ENCODE measurements at regions not wholly inside any gene's neighbourhood (a gene's known extent, or its start where the extent isn't known, plus 50 kb on each side); places are given as distances from the start of the nearest gene placed in this dataset.

- TF ChIP-seq CREB1 (CRISPR knock-in tag; IDR thresholded peaks at IDR 0.05; ENCODE audit: low read depth): no peak
- TF ChIP-seq EZH2 (IDR thresholded peaks at IDR 0.05; ENCODE audit: low read depth, unreplicated experiment): no peak
These were observed 96.7 kb upstream of the ADO start (continued) for GRCh38 chr10:62707810-62708209.

- H3K4me3 Mint-ChIP-seq: no peak overlapping the region
- no peaks in the 10 kb centered on the region; the same call in 1 of the 2 replicates for H3K36me3 ChIP-seq (ENCODE audit: insufficient read depth)
- no peaks in the 10 kb centered on the region for H3K4me1 Mint-ChIP-seq
- H3K9me2 ChIP-seq (ENCODE audit: insufficient read depth): peaks cover 11% of the 10 kb centered on the region; the same call in 1 of the 2 replicates
- H2AFZ ChIP-seq: no peak overlapping the region; the same call in 1 of the 2 replicates
- no peak for ATAC-seq
- no peaks in the 10 kb centered on the region for H3K4me1 ChIP-seq (ENCODE audit: insufficient read depth)
- no peaks in the 10 kb centered on the region for H4K20me1 ChIP-seq (replicated peaks; ENCODE audit: insufficient read depth)
- no peak for DNase-seq (ENCODE audit: low spot score)
- no peak overlapping the region for H3K4me3 ChIP-seq
- TF ChIP-seq NANOG (IDR thresholded peaks at IDR 0.05; ENCODE audit: borderline replicate concordance) (no peak), CREB1 (CRISPR knock-in tag; IDR thresholded peaks at IDR 0.05; ENCODE audit: low read depth) (no peak), EZH2phosphoT487 (IDR thresholded peaks at IDR 0.05; ENCODE audit: unreplicated experiment) (no peak)
- TF ChIP-seq, protein P1, sequence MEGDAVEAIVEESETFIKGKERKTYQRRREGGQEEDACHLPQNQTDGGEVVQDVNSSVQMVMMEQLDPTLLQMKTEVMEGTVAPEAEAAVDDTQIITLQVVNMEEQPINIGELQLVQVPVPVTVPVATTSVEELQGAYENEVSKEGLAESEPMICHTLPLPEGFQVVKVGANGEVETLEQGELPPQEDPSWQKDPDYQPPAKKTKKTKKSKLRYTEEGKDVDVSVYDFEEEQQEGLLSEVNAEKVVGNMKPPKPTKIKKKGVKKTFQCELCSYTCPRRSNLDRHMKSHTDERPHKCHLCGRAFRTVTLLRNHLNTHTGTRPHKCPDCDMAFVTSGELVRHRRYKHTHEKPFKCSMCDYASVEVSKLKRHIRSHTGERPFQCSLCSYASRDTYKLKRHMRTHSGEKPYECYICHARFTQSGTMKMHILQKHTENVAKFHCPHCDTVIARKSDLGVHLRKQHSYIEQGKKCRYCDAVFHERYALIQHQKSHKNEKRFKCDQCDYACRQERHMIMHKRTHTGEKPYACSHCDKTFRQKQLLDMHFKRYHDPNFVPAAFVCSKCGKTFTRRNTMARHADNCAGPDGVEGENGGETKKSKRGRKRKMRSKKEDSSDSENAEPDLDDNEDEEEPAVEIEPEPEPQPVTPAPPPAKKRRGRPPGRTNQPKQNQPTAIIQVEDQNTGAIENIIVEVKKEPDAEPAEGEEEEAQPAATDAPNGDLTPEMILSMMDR (conservative IDR thresholded peaks at IDR 0.05; ENCODE audit: low read depth in 2 of 2): no peak
- no peak overlapping the region for H3K27ac Mint-ChIP-seq
- H3K27ac ChIP-seq (ENCODE audit: low read depth): no peak overlapping the region
- H3K4me2 ChIP-seq: no peak overlapping the region
- H3K27me3 Mint-ChIP-seq (ENCODE audit: insufficient read depth, low read depth, poor library complexity): no peaks in the 10 kb centered on the region
- peaks cover 2% of the 10 kb centered on the region; the same call in 1 of the 3 replicates for H3K36me3 Mint-ChIP-seq (ENCODE audit: low read depth)
- H3F3A ChIP-seq (replicated peaks; ENCODE audit: low read depth): no peaks in the 10 kb centered on the region
- H3K27me3 ChIP-seq (ENCODE audit: insufficient read depth): no peaks in the 10 kb centered on the region
- no peaks in the 10 kb centered on the region for H3K79me2 ChIP-seq (replicated peaks; ENCODE audit: insufficient read depth)
- H3K9me3 Mint-ChIP-seq: peaks cover 13% of the 10 kb centered on the region; the same call in 2 of the 3 replicates
These were observed 96.0 kb upstream of the ADO start for GRCh38 chr10:62708569-62708968.

- Mint-ChIP-seq H3K36me3 (ENCODE audit: low read depth) (no peaks in the 10 kb centered on the region), H3K27ac (no peak overlapping the region), H3K4me1 (no peaks in the 10 kb centered on the region), H3K4me3 (no peak overlapping the region), H3K27me3 (ENCODE audit: insufficient read depth, low read depth, poor library complexity) (no peaks in the 10 kb centered on the region), H3K9me3 (peaks cover 9% of the 10 kb centered on the region; the same call in 2 of the 3 replicates)
- no peak for TF ChIP-seq ETS1 (IDR thresholded peaks at IDR 0.05)
- no peak for TF ChIP-seq STAT1 (IDR thresholded peaks at IDR 0.05; ENCODE audit: unreplicated experiment)
- no peak for TF ChIP-seq CREB1 (CRISPR knock-in tag; IDR thresholded peaks at IDR 0.05; ENCODE audit: low read depth)
- no peak for TF ChIP-seq ZNF114 (CRISPR knock-in tag; IDR thresholded peaks at IDR 0.05)
- TF ChIP-seq, protein P1 (conservative IDR thresholded peaks at IDR 0.05; ENCODE audit: low read depth in 2 of 2): no peak
- no peak for TF ChIP-seq EZH2phosphoT487 (IDR thresholded peaks at IDR 0.05; ENCODE audit: unreplicated experiment)
- TF ChIP-seq POLR2AphosphoS5 (IDR thresholded peaks at IDR 0.05; ENCODE audit: low read depth): no peak
- TF ChIP-seq, protein P2, sequence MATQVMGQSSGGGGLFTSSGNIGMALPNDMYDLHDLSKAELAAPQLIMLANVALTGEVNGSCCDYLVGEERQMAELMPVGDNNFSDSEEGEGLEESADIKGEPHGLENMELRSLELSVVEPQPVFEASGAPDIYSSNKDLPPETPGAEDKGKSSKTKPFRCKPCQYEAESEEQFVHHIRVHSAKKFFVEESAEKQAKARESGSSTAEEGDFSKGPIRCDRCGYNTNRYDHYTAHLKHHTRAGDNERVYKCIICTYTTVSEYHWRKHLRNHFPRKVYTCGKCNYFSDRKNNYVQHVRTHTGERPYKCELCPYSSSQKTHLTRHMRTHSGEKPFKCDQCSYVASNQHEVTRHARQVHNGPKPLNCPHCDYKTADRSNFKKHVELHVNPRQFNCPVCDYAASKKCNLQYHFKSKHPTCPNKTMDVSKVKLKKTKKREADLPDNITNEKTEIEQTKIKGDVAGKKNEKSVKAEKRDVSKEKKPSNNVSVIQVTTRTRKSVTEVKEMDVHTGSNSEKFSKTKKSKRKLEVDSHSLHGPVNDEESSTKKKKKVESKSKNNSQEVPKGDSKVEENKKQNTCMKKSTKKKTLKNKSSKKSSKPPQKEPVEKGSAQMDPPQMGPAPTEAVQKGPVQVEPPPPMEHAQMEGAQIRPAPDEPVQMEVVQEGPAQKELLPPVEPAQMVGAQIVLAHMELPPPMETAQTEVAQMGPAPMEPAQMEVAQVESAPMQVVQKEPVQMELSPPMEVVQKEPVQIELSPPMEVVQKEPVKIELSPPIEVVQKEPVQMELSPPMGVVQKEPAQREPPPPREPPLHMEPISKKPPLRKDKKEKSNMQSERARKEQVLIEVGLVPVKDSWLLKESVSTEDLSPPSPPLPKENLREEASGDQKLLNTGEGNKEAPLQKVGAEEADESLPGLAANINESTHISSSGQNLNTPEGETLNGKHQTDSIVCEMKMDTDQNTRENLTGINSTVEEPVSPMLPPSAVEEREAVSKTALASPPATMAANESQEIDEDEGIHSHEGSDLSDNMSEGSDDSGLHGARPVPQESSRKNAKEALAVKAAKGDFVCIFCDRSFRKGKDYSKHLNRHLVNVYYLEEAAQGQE (IDR thresholded peaks at IDR 0.05; ENCODE audit: unreplicated experiment): no peak
- no peak for TF ChIP-seq ZNF331 (CRISPR knock-in tag; IDR thresholded peaks at IDR 0.05; ENCODE audit: low read depth)
- ATAC-seq (no peak), DNase-seq (ENCODE audit: low spot score) (no peak)
- Histone ChIP-seq H3K4me1 (ENCODE audit: insufficient read depth) (no peaks in the 10 kb centered on the region), H3K36me3 (ENCODE audit: insufficient read depth) (no peaks in the 10 kb centered on the region; the same call in 1 of the 2 replicates), H3K9me2 (ENCODE audit: insufficient read depth) (peaks cover 11% of the 10 kb centered on the region; the same call in 1 of the 2 replicates), H3K27me3 (ENCODE audit: insufficient read depth) (no peaks in the 10 kb centered on the region), H3K4me3 (no peak overlapping the region), H3K79me2 (replicated peaks; ENCODE audit: insufficient read depth) (no peaks in the 10 kb centered on the region), H2AFZ (no peak overlapping the region; the same call in 1 of the 2 replicates), H3K27ac (ENCODE audit: low read depth) (no peak overlapping the region), H3K4me2 (no peak overlapping the region), H3F3A (replicated peaks; ENCODE audit: low read depth) (no peaks in the 10 kb centered on the region), H4K20me1 (replicated peaks; ENCODE audit: insufficient read depth) (no peaks in the 10 kb centered on the region)
These were observed 95.3 kb upstream of the ADO start for GRCh38 chr10:62709200-62709599.
